H1 (cell line): ENCODE measurements at regions not wholly inside any gene's neighbourhood (a gene's known extent, or its start where the extent isn't known, plus 50 kb on each side); places are given as distances from the start of the nearest gene placed in this dataset.

Source experiments
- CTCF ChIA-PET: fragments of 300-600 bp; sonication (Branson Sonifier 250); formaldehyde crosslinking; loops from one replicate; lab custom pipeline; 2021; ENCODE audit not compliant: partially characterized antibody; lab: Charles Lee
- POLR2A ChIA-PET: fragments of 300-600 bp; sonication (Branson Sonifier 250); formaldehyde crosslinking; loops from one replicate; lab custom pipeline; 2021; ENCODE audit warnings: inconsistent platforms; ENCODE audit not compliant: partially characterized antibody; lab: Charles Lee
- DNase-seq, 2 experiments: peaks; one replicate each; pipeline versions ENCODE4 v3.0.0 to v3.0.0-alpha.2; 2010 to 2022; ENCODE audit warnings: low spot score in 2 of 2, low read depth in 1 of 2, mixed read lengths in 1 of 2
- FAIRE-seq: peaks from 2 replicates; lab custom pipeline; 2011; peaks lifted over from hg19 to GRCh38; lab: Jason Lieb, UNC
- H2AFZ ChIP-seq: 2 replicates; pipeline ENCODE4 v1.8.1; 2012; ENCODE audit warnings: low read length, inconsistent platforms
- H2AK5ac ChIP-seq: 2 replicates; pipeline ENCODE4 v1.6.1; 2013; ENCODE audit warnings: low read depth, low read length
- H2BK120ac ChIP-seq: replicated peaks from 2 replicates; pipeline ENCODE3; 2013; ENCODE audit warnings: low read depth, low read length, inconsistent platforms
- H2BK12ac ChIP-seq: 2 replicates; pipeline ENCODE4 v1.6.1; 2013; ENCODE audit warnings: low read depth, low read length
- H2BK15ac ChIP-seq: 2 replicates; pipeline ENCODE4 v1.6.1; 2013; ENCODE audit warnings: low read length
- H2BK20ac ChIP-seq: 2 replicates; pipeline ENCODE4 v1.6.1; 2013; ENCODE audit warnings: low read length
- H2BK5ac ChIP-seq: 2 replicates; pipeline ENCODE4 v1.6.1; 2013; ENCODE audit warnings: low read depth, low read length
- H3K14ac ChIP-seq: 2 replicates; pipeline ENCODE4 v1.6.1; 2013; ENCODE audit warnings: inconsistent platforms; ENCODE audit not compliant: insufficient read length
- H3K18ac ChIP-seq: 2 replicates; pipeline ENCODE4 v1.6.1; 2013; ENCODE audit warnings: low read length; ENCODE audit errors: extremely low read depth
- H3K23ac ChIP-seq: 2 replicates; pipeline ENCODE4 v1.6.1; 2013; ENCODE audit warnings: inconsistent platforms; ENCODE audit not compliant: insufficient read length
- H3K23me2 ChIP-seq: 2 replicates; pipeline ENCODE4 v1.6.1; 2013; ENCODE audit warnings: low read depth, low read length
- H3K27ac ChIP-seq: 2 replicates; pipeline ENCODE4 v1.6.1; 2011; ENCODE audit warnings: low read depth, low read length, inconsistent platforms
- H3K27me3 ChIP-seq, 4 experiments: replicated peaks in 1 of 4; 1 replicate in 1 of 4; 2 replicates in 3 of 4; pipeline versions ENCODE4 v1.6.1 to v1.8.1; 2011 to 2013; ENCODE audit warnings: low read length in 3 of 4, mild to moderate bottlenecking in 3 of 4, inconsistent platforms in 2 of 4, mixed read lengths in 2 of 4, moderate library complexity in 1 of 4; ENCODE audit not compliant: control insufficient read depth in 3 of 4, insufficient read depth in 3 of 4; ENCODE audit errors: extremely low read depth in 1 of 4
- H3K36me3 ChIP-seq, 4 experiments: 2 replicates each; pipeline versions ENCODE4 v1.6.1 to v1.8.1; 2011 to 2013; ENCODE audit warnings: mild to moderate bottlenecking in 4 of 4, low read length in 3 of 4, moderate library complexity in 2 of 4, control low read depth in 1 of 4, inconsistent platforms in 1 of 4; ENCODE audit not compliant: insufficient read depth in 4 of 4, control insufficient read depth in 2 of 4
- H3K4ac ChIP-seq: replicated peaks from 2 replicates; pipeline ENCODE3; 2013; ENCODE audit warnings: low read length, low read depth, mixed read lengths, inconsistent platforms; ENCODE audit not compliant: insufficient read length
- H3K4me1 ChIP-seq, 4 experiments: replicated peaks in 1 of 4; 1 replicate in 1 of 4; 2 replicates in 3 of 4; pipeline versions ENCODE4 v1.6.1 to v1.8.1; 2011 to 2013; ENCODE audit warnings: low read length in 3 of 4, inconsistent platforms in 2 of 4, mixed read lengths in 1 of 4; ENCODE audit not compliant: insufficient read depth in 4 of 4, control insufficient read depth in 3 of 4
- H3K4me2 ChIP-seq, 2 experiments: 2 replicates each; pipeline versions ENCODE4 v1.6.1 to v1.8.1; 2011 to 2013; ENCODE audit warnings: low read depth in 2 of 2, low read length in 2 of 2, control low read depth in 1 of 2, inconsistent platforms in 1 of 2, mild to moderate bottlenecking in 1 of 2; ENCODE audit not compliant: insufficient read depth in 1 of 2
- H3K4me3 ChIP-seq, 4 experiments: fragments of 200-600, 300-600 bp in 1 of 4; sonication (generic), shearing (Covaris generic), sonication (Bioruptor Twin) in 1 of 4; 2 replicates each; pipeline versions ENCODE4 v1.5.1 to v1.8.1; 2011 to 2016; ENCODE audit warnings: low read length in 4 of 4, low read depth in 3 of 4, control low read depth in 2 of 4, inconsistent platforms in 2 of 4, mild to moderate bottlenecking in 2 of 4, mixed read lengths in 1 of 4, moderate library complexity in 1 of 4; ENCODE audit not compliant: insufficient read depth in 2 of 4; ENCODE audit errors: extremely low read depth in 1 of 4
- H3K56ac ChIP-seq: replicated peaks from 2 replicates; pipeline ENCODE3; 2013; ENCODE audit warnings: low read depth, mild to moderate bottlenecking, mixed read lengths, low read length, inconsistent platforms; ENCODE audit not compliant: insufficient read length
- H3K79me1 ChIP-seq: 2 replicates; pipeline ENCODE4 v1.6.1; 2013; ENCODE audit warnings: low read depth, low read length, control low read depth
- H3K79me2 ChIP-seq, 2 experiments: 2 replicates each; pipeline versions ENCODE4 v1.6.1 to v1.8.1; 2012 to 2013; ENCODE audit warnings: low read length in 2 of 2, mild to moderate bottlenecking in 2 of 2, inconsistent platforms in 1 of 2; ENCODE audit not compliant: insufficient read depth in 2 of 2, control insufficient read depth in 1 of 2
- H3K9ac ChIP-seq, 4 experiments: replicated peaks in 1 of 4; 1 replicate in 1 of 4; 2 replicates in 3 of 4; pipeline versions ENCODE4 v1.6.1 to v1.8.1; 2011 to 2013; ENCODE audit warnings: low read depth in 3 of 4, low read length in 3 of 4, control low read depth in 2 of 4, mild to moderate bottlenecking in 2 of 4, moderate library complexity in 2 of 4, inconsistent platforms in 1 of 4; ENCODE audit errors: extremely low read depth in 1 of 4
- H3K9me3 ChIP-seq, 2 experiments: 2 replicates each; pipeline versions ENCODE4 v1.6.1 to v1.8.1; 2012 to 2013; ENCODE audit warnings: mild to moderate bottlenecking in 2 of 2, moderate library complexity in 2 of 2, control low read depth in 1 of 2, inconsistent platforms in 1 of 2, low read depth in 1 of 2, low read length in 1 of 2, mixed read lengths in 1 of 2; ENCODE audit not compliant: insufficient read depth in 2 of 2
- H4K20me1 ChIP-seq, 2 experiments: replicated peaks in 1 of 2; 2 replicates each; pipeline versions ENCODE3 to v1.8.1; 2011 to 2013; ENCODE audit warnings: inconsistent platforms in 2 of 2, low read length in 2 of 2, mild to moderate bottlenecking in 1 of 2; ENCODE audit not compliant: insufficient read depth in 2 of 2, control insufficient read depth in 1 of 2
- H4K5ac ChIP-seq: 2 replicates; pipeline ENCODE4 v1.6.1; 2013; ENCODE audit warnings: low read length, low read depth, mixed read lengths, inconsistent platforms; ENCODE audit not compliant: insufficient read length
- H4K8ac ChIP-seq: 2 replicates; pipeline ENCODE4 v1.8.0; 2013; ENCODE audit warnings: mild to moderate bottlenecking, moderate library complexity, low read length, inconsistent platforms; ENCODE audit not compliant: insufficient read depth; ENCODE audit errors: extremely low read depth
- H4K91ac ChIP-seq: replicated peaks from 2 replicates; pipeline ENCODE3; 2013; ENCODE audit warnings: low read length, mixed read lengths, inconsistent platforms; ENCODE audit not compliant: insufficient read length
- BACH1 ChIP-seq: IDR thresholded peaks from 2 replicates; pipeline ENCODE4 v1.6.1; 2012; ENCODE audit warnings: low read length, improper control_type of control experiment
- BRCA1 ChIP-seq: IDR thresholded peaks from 2 replicates; pipeline ENCODE4 v1.6.1; 2012; ENCODE audit warnings: low read depth, low read length, improper control_type of control experiment
- CEBPB ChIP-seq: IDR thresholded peaks from 2 replicates; pipeline ENCODE4 v1.6.1; 2012; ENCODE audit warnings: low read depth, low read length
- CHD2 ChIP-seq: IDR thresholded peaks from 2 replicates; pipeline ENCODE4 v1.6.1; 2012; ENCODE audit warnings: low read length, improper control_type of control experiment
- E2F6 ChIP-seq: IDR thresholded peaks from 2 replicates; pipeline ENCODE4 v1.6.1; 2012; ENCODE audit warnings: inconsistent platforms
- JUN ChIP-seq: IDR thresholded peaks from 2 replicates; pipeline ENCODE4 v1.6.1; 2011; ENCODE audit warnings: low read depth, mild to moderate bottlenecking, improper control_type of control experiment, low read length
- KDM4A ChIP-seq: IDR thresholded peaks from one replicate; pipeline ENCODE4 v1.7.1; 2012; ENCODE audit warnings: low read depth, mild to moderate bottlenecking, moderate library complexity, low read length, inconsistent platforms; ENCODE audit not compliant: severe bottlenecking
- NANOG ChIP-seq: IDR thresholded peaks from 2 replicates; pipeline ENCODE4 v1.6.1; 2011; ENCODE audit warnings: low read length, low read depth, mild to moderate bottlenecking, inconsistent platforms; ENCODE audit not compliant: insufficient read depth, poor library complexity, severe bottlenecking
- SAP30 ChIP-seq: fragments of 300-600 bp; sonication (generic); IDR thresholded peaks from 2 replicates; pipeline ENCODE4 v1.7.1; 2012; ENCODE audit warnings: low read length, moderate library complexity, mild to moderate bottlenecking, inconsistent platforms; ENCODE audit not compliant: insufficient read depth, insufficient replicate concordance
- SIN3A ChIP-seq, 2 experiments: IDR thresholded peaks in 1 of 2; conservative IDR thresholded peaks in 1 of 2; 2 replicates each; pipeline ENCODE4 v1.6.1; 2011 to 2012; ENCODE audit warnings: low read length in 2 of 2, improper control_type of control experiment in 1 of 2, low read depth in 1 of 2, mild to moderate bottlenecking in 1 of 2
- SP2 ChIP-seq: IDR thresholded peaks from 2 replicates; pipeline ENCODE4 v1.6.1; 2012; ENCODE audit warnings: mild to moderate bottlenecking, low read length, inconsistent platforms
- TCF12 ChIP-seq: IDR thresholded peaks from 2 replicates; pipeline ENCODE4 v1.6.1; 2011; ENCODE audit warnings: low read depth, mild to moderate bottlenecking, low read length
- YY1 ChIP-seq: IDR thresholded peaks from 2 replicates; pipeline ENCODE4 v1.6.1; 2011; ENCODE audit warnings: low read depth, mild to moderate bottlenecking, low read length
- WGBS, 2 experiments: shearing (Covaris generic) in 1 of 2; methylation state at CpG; one replicate each; pipeline versions ENCODE4 v1.1.6 to v1.1.7; 2013 to 2015; ENCODE audit warnings: low lambda C conversion rate in 2 of 2, mixed read lengths in 2 of 2, inconsistent platforms in 1 of 2, low coverage in 1 of 2, missing lambda C conversion rate in 1 of 2; ENCODE audit not compliant: insufficient replicate concordance in 2 of 2, insufficient coverage in 1 of 2, insufficient read length in 1 of 2; ENCODE audit errors: extremely low coverage in 1 of 2, missing lambda C conversion rate in 1 of 2; 5-methylcytosine and 5-hydroxymethylcytosine counted together

- Histone ChIP-seq H3K79me1 (no peaks in the 10 kb centered on the region), H3K23ac (no peak overlapping the region), H3K14ac (no peak overlapping the region), H3K56ac (no peak overlapping the region), H4K91ac (no peak overlapping the region), H2BK120ac (no peak overlapping the region), H3K4me2 (no peak overlapping the region), H3K36me3 (no peaks in the 10 kb centered on the region), H3K4me3 (no peak overlapping the region), H3K27me3 (no peaks in the 10 kb centered on the region), H2BK20ac (no peak overlapping the region), H2BK12ac (no peak overlapping the region), H3K4ac (no peak overlapping the region), H3K9me3 (no peaks in the 10 kb centered on the region), H2AFZ (no peak overlapping the region), H3K23me2 (no peaks in the 10 kb centered on the region), H3K9ac (no peak overlapping the region), H4K5ac (no peak overlapping the region), H2BK5ac (no peak overlapping the region), H4K8ac (no peak overlapping the region), H4K20me1 (no peaks in the 10 kb centered on the region), H2AK5ac (no peak overlapping the region), H2BK15ac (no peak overlapping the region), H3K4me1 (no peaks in the 10 kb centered on the region; a peak in 1 of 7 replicates), H3K79me2 (no peaks in the 10 kb centered on the region), H3K27ac (no peak overlapping the region), H3K18ac (no peak overlapping the region)
- no peak for DNase-seq
- CTCF ChIA-PET, result interaction anchor here (1.4 kb wide), 1 partner anchor 165 kb away, joined by 3 read pairs; no protein-coding TSS in a partner anchor
- POLR2A ChIA-PET, result no interaction called here
- 95% methylated on average over 4 of the region's 4 CpGs; no CpG with 5 or more reads in 1 of the 2 experiments for WGBS, 2 experiments
- no peak for FAIRE-seq
- TF ChIP-seq JUN, result no peak
- no peak for TF ChIP-seq NANOG
- TF ChIP-seq YY1, result no peak
- no peak for TF ChIP-seq KDM4A
- TF ChIP-seq CEBPB, result no peak
- no peak for TF ChIP-seq BRCA1
- no peak for TF ChIP-seq BACH1
- TF ChIP-seq SIN3A (conservative IDR thresholded peaks at IDR 0.05 in 1 of 2, IDR thresholded peaks at IDR 0.05 in 1 of 2; ENCODE audit: low read depth in 1 of 2, low read length in 2 of 2), result no peak
- no peak for TF ChIP-seq SAP30
- no peak for TF ChIP-seq E2F6
- no peak for TF ChIP-seq SP2
- no peak for TF ChIP-seq TCF12
- TF ChIP-seq CHD2, result no peak
Measured at GRCh38 chr16:5781436-5781835, 683.8 kb upstream of the EEF2KMT start.
